GM23338 (cell line): ENCODE measurements at regions not wholly inside any gene's neighbourhood (a gene's known extent, or its start where the extent isn't known, plus 50 kb on each side); places are given as distances from the start of the nearest gene placed in this dataset.

Experiments used
- CREB1 ChIP-seq: fragments of 250-450 bp; sonication (Bioruptor Pico); IDR thresholded peaks from 2 replicates; pipeline ENCODE4 v1.5.0; 2020; ENCODE audit warnings: low read depth, mild to moderate bottlenecking, moderate library complexity
- CTCF ChIP-seq, 2 experiments: fragments of 200-600 bp in 1 of 2; sonication (generic) in 1 of 2; conservative IDR thresholded peaks; 2 replicates each; pipeline versions ENCODE4 v1.5.1 to v1.6.1; 2016 to 2017; ENCODE audit warnings: antibody characterized with exemption in 2 of 2, low read depth in 2 of 2, mild to moderate bottlenecking in 2 of 2, moderate library complexity in 1 of 2
- EZH2 ChIP-seq: fragments of 200-600 bp; sonication (generic); IDR thresholded peaks from one replicate; pipeline ENCODE4 v1.8.0; 2017; ENCODE audit warnings: antibody characterized with exemption, mild to moderate bottlenecking, low read depth; ENCODE audit not compliant: unreplicated experiment
- EZH2phosphoT487 ChIP-seq: fragments of 200-600 bp; sonication (generic); IDR thresholded peaks from one replicate; pipeline ENCODE4 v1.8.1; 2018; ENCODE audit warnings: antibody characterized with exemption; ENCODE audit not compliant: unreplicated experiment
- JUNB ChIP-seq: IDR thresholded peaks from one replicate; pipeline ENCODE4 v1.6.1; 2016; ENCODE audit warnings: antibody characterized with exemption; ENCODE audit not compliant: unreplicated experiment
- POLR2AphosphoS5 ChIP-seq: IDR thresholded peaks from 2 replicates; pipeline ENCODE4 v1.6.1; 2016; ENCODE audit warnings: antibody characterized with exemption, low read depth
- ZNF114 ChIP-seq: fragments of 250-450 bp; sonication (Bioruptor Pico); IDR thresholded peaks from 2 replicates; pipeline ENCODE4 v1.5.0; 2020; ENCODE audit warnings: mild to moderate bottlenecking, moderate library complexity
- ZNF331 ChIP-seq: fragments of 250-450 bp; sonication (Bioruptor Pico); IDR thresholded peaks from 2 replicates; pipeline ENCODE4 v1.5.0; 2020; ENCODE audit warnings: low read depth, mild to moderate bottlenecking, moderate library complexity
- TF ChIP-seq, protein P1 (sequence below): IDR thresholded peaks from one replicate; pipeline ENCODE4 v1.6.1; 2018; ENCODE audit warnings: antibody characterized with exemption; ENCODE audit not compliant: unreplicated experiment

DNA sequence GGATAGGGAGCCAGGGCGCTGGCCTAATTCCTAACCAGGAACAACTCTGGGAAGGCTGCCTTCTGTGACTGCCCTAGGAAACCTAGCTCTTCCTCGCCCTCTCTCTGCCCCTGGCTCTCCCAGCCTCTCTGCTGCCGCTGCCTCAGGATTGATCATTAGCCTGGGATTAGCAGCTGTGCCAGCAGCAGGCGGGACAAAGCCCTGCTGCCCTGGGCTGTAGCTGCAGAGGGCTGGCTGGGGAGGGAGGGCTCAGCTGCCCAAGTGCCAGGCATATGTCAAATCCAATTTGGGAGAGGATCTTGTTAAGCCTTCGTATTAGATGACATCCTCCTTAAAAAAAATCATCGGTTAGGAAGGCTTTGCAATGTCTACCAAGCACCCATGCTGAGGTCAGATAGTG lies 144.8 kb upstream of the CCL2 start:
- TF ChIP-seq EZH2 (no peak), CTCF (conservative IDR thresholded peaks at IDR 0.05; ENCODE audit: low read depth in 2 of 2) (no peak), ZNF331 (CRISPR knock-in tag) (no peak), EZH2phosphoT487 (no peak), CREB1 (CRISPR knock-in tag) (no peak), ZNF114 (CRISPR knock-in tag) (no peak), JUNB (no peak), POLR2AphosphoS5 (no peak)
- TF ChIP-seq, protein P1, sequence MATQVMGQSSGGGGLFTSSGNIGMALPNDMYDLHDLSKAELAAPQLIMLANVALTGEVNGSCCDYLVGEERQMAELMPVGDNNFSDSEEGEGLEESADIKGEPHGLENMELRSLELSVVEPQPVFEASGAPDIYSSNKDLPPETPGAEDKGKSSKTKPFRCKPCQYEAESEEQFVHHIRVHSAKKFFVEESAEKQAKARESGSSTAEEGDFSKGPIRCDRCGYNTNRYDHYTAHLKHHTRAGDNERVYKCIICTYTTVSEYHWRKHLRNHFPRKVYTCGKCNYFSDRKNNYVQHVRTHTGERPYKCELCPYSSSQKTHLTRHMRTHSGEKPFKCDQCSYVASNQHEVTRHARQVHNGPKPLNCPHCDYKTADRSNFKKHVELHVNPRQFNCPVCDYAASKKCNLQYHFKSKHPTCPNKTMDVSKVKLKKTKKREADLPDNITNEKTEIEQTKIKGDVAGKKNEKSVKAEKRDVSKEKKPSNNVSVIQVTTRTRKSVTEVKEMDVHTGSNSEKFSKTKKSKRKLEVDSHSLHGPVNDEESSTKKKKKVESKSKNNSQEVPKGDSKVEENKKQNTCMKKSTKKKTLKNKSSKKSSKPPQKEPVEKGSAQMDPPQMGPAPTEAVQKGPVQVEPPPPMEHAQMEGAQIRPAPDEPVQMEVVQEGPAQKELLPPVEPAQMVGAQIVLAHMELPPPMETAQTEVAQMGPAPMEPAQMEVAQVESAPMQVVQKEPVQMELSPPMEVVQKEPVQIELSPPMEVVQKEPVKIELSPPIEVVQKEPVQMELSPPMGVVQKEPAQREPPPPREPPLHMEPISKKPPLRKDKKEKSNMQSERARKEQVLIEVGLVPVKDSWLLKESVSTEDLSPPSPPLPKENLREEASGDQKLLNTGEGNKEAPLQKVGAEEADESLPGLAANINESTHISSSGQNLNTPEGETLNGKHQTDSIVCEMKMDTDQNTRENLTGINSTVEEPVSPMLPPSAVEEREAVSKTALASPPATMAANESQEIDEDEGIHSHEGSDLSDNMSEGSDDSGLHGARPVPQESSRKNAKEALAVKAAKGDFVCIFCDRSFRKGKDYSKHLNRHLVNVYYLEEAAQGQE: no peak
